H9 (cell line): ENCODE measurements at regions not wholly inside any gene's neighbourhood (a gene's known extent, or its start where the extent isn't known, plus 50 kb on each side); places are given as distances from the start of the nearest gene placed in this dataset.

Experiments used
- DNase-seq: peaks from one replicate; pipeline ENCODE4 v3.0.0-alpha.2; 2017
- H2AFZ ChIP-seq: one replicate; pipeline ENCODE4 v1.6.1; 2013; ENCODE audit warnings: mild to moderate bottlenecking, low read length, control low read depth, moderate library complexity
- H2AK5ac ChIP-seq: 2 replicates; pipeline ENCODE4 v1.6.1; 2013; ENCODE audit warnings: low read length, control low read depth, mixed read lengths; ENCODE audit not compliant: insufficient read length
- H2BK120ac ChIP-seq: one replicate; pipeline ENCODE4 v1.6.1; 2013; ENCODE audit warnings: low read depth, mild to moderate bottlenecking, low read length, control low read depth, inconsistent platforms; ENCODE audit not compliant: poor library complexity, severe bottlenecking
- H2BK12ac ChIP-seq: 2 replicates; pipeline ENCODE4 v1.6.1; 2013; ENCODE audit warnings: low read length, control low read depth, mixed read lengths, low read depth; ENCODE audit not compliant: insufficient read length
- H2BK15ac ChIP-seq: 2 replicates; pipeline ENCODE4 v1.6.1; 2013; ENCODE audit warnings: low read depth, low read length, control low read depth
- H2BK20ac ChIP-seq: one replicate; pipeline ENCODE4 v1.6.1; 2013; ENCODE audit warnings: low read depth, mild to moderate bottlenecking, low read length, control low read depth, inconsistent platforms; ENCODE audit not compliant: poor library complexity, severe bottlenecking
- H2BK5ac ChIP-seq: 2 replicates; pipeline ENCODE4 v1.6.1; 2013; ENCODE audit warnings: low read length, control low read depth, mixed read lengths; ENCODE audit not compliant: insufficient read length
- H3K14ac ChIP-seq: 2 replicates; pipeline ENCODE4 v1.6.1; 2013; ENCODE audit warnings: low read length, control low read depth; ENCODE audit not compliant: insufficient read depth
- H3K18ac ChIP-seq: 2 replicates; pipeline ENCODE4 v1.6.1; 2013; ENCODE audit warnings: low read depth, mild to moderate bottlenecking, mixed read lengths, low read length, control low read depth; ENCODE audit not compliant: insufficient read length
- H3K23ac ChIP-seq: 2 replicates; pipeline ENCODE4 v1.6.1; 2013; ENCODE audit warnings: low read length, control low read depth, mixed read lengths, low read depth; ENCODE audit not compliant: insufficient read length
- H3K23me2 ChIP-seq: 2 replicates; pipeline ENCODE4 v1.6.1; 2013; ENCODE audit warnings: low read depth, mild to moderate bottlenecking, mixed read lengths, low read length, control low read depth; ENCODE audit not compliant: insufficient read length, poor library complexity, severe bottlenecking
- H3K27ac ChIP-seq: 2 replicates; pipeline ENCODE4 v1.5.1; 2013; ENCODE audit warnings: low read length, control low read depth, mixed read lengths, low read depth; ENCODE audit not compliant: insufficient read length
- H3K27me3 ChIP-seq: 2 replicates; pipeline ENCODE4 v1.6.1; 2013; ENCODE audit warnings: low read length, control low read depth, inconsistent platforms; ENCODE audit not compliant: insufficient read depth
- H3K4ac ChIP-seq: 2 replicates; pipeline ENCODE4 v1.6.1; 2013; ENCODE audit warnings: low read depth, mild to moderate bottlenecking, control low read depth, inconsistent platforms, low read length, moderate library complexity
- H3K4me1 ChIP-seq: 2 replicates; pipeline ENCODE4 v1.6.1; 2013; ENCODE audit warnings: low read length, control low read depth, inconsistent platforms; ENCODE audit not compliant: insufficient read depth
- H3K4me2 ChIP-seq: 2 replicates; pipeline ENCODE4 v1.6.1; 2013; ENCODE audit warnings: low read length, control low read depth, mixed read lengths; ENCODE audit not compliant: insufficient read length, insufficient read depth
- H3K56ac ChIP-seq: 2 replicates; pipeline ENCODE4 v1.6.1; 2013; ENCODE audit warnings: low read depth, mild to moderate bottlenecking, mixed read lengths, low read length, control low read depth; ENCODE audit not compliant: insufficient read length
- H3K79me1 ChIP-seq: 2 replicates; pipeline ENCODE4 v1.6.1; 2013; ENCODE audit warnings: low read depth, mild to moderate bottlenecking, moderate library complexity, low read length, control low read depth, inconsistent platforms; ENCODE audit not compliant: insufficient read depth, poor library complexity, severe bottlenecking
- H3K79me2 ChIP-seq: 2 replicates; pipeline ENCODE4 v1.6.1; 2013; ENCODE audit warnings: low read length, control low read depth, inconsistent platforms; ENCODE audit not compliant: insufficient read depth
- H3K9ac ChIP-seq: 2 replicates; pipeline ENCODE4 v1.6.1; 2013; ENCODE audit warnings: low read length, control low read depth, mixed read lengths; ENCODE audit not compliant: insufficient read length; ENCODE audit errors: extremely low read depth
- H3K9me3 ChIP-seq: one replicate; pipeline ENCODE4 v1.6.1; 2013; ENCODE audit warnings: low read depth, low read length, inconsistent platforms; ENCODE audit not compliant: control insufficient read depth
- H3T11ph ChIP-seq: one replicate; pipeline ENCODE4 v1.6.1; 2013; ENCODE audit warnings: mild to moderate bottlenecking, low read length, control low read depth, inconsistent platforms
- H4K20me1 ChIP-seq: one replicate; pipeline ENCODE4 v1.6.1; 2013; ENCODE audit not compliant: control insufficient read depth, insufficient read length, insufficient read depth
- H4K5ac ChIP-seq: 2 replicates; pipeline ENCODE4 v1.6.1; 2013; ENCODE audit warnings: low read depth, mild to moderate bottlenecking, mixed read lengths, low read length, control low read depth; ENCODE audit not compliant: insufficient read length
- H4K8ac ChIP-seq: replicated peaks from 2 replicates; pipeline ENCODE4 v1.6.1; 2013; ENCODE audit warnings: low read length, control low read depth, mixed read lengths, low read depth; ENCODE audit not compliant: insufficient read length
- H4K91ac ChIP-seq: 2 replicates; pipeline ENCODE4 v1.6.1; 2013; ENCODE audit warnings: low read depth, mild to moderate bottlenecking, moderate library complexity, mixed read lengths, low read length, control low read depth; ENCODE audit not compliant: insufficient read length
- H3K27ac Mint-ChIP-seq, 3 experiments: 2 replicates in 2 of 3; 3 replicates in 1 of 3; pipeline ENCODE4 v1.8.0; 2020 to 2021; ENCODE audit warnings: mixed read lengths in 3 of 3, mild to moderate bottlenecking in 1 of 3, moderate library complexity in 1 of 3
- H3K27me3 Mint-ChIP-seq: 2 replicates; pipeline ENCODE4 v1.8.0; 2021; ENCODE audit warnings: low read depth, mild to moderate bottlenecking, moderate library complexity, mixed read lengths
- H3K36me3 Mint-ChIP-seq, 3 experiments: 2 replicates in 2 of 3; 3 replicates in 1 of 3; pipeline ENCODE4 v1.8.0; 2020 to 2021; ENCODE audit warnings: low read depth in 3 of 3, mixed read lengths in 3 of 3; ENCODE audit not compliant: insufficient read depth in 1 of 3
- H3K4me1 Mint-ChIP-seq, 2 experiments: 2 replicates each; pipeline ENCODE4 v1.8.0; 2020; ENCODE audit warnings: mixed read lengths in 2 of 2
- H3K4me3 Mint-ChIP-seq, 2 experiments: 2 replicates in 1 of 2; 3 replicates in 1 of 2; pipeline ENCODE4 v1.8.0; 2020 to 2021; ENCODE audit warnings: mild to moderate bottlenecking in 2 of 2, mixed read lengths in 2 of 2, moderate library complexity in 1 of 2
- H3K9me3 Mint-ChIP-seq, 2 experiments: 2 replicates in 1 of 2; 3 replicates in 1 of 2; pipeline ENCODE4 v1.8.0; 2020; ENCODE audit warnings: mild to moderate bottlenecking in 2 of 2, mixed read lengths in 2 of 2, moderate library complexity in 1 of 2
- CTCF ChIP-seq: fragments of 200-600 bp; sonication (generic); conservative IDR thresholded peaks from 3 replicates; pipeline ENCODE4 v1.8.0; 2021; ENCODE audit warnings: antibody characterized with exemption, mild to moderate bottlenecking
- WGBS: extraction: QIAGEN DNeasy Blood & Tissue Kit; methylation state at CpG from one replicate; pipeline ENCODE4 v1.1.7; 2013; ENCODE audit warnings: missing lambda C conversion rate, low lambda C conversion rate, mixed read lengths; ENCODE audit not compliant: insufficient read length; ENCODE audit errors: extremely low coverage; 5-methylcytosine and 5-hydroxymethylcytosine counted together

- Histone ChIP-seq H2BK20ac (no peak overlapping the region), H3K27me3 (no peaks in the 10 kb centered on the region), H3K79me2 (no peaks in the 10 kb centered on the region), H2BK15ac (no peak overlapping the region), H3T11ph (no peak overlapping the region), H3K18ac (no peak overlapping the region), H3K4ac (no peak overlapping the region), H3K79me1 (no peaks in the 10 kb centered on the region), H2BK120ac (no peak overlapping the region), H4K91ac (no peak overlapping the region), H3K9me3 (no peaks in the 10 kb centered on the region), H3K27ac (no peak overlapping the region), H3K23me2 (no peaks in the 10 kb centered on the region), H2BK12ac (no peak overlapping the region), H3K4me1 (no peaks in the 10 kb centered on the region), H4K20me1 (no peaks in the 10 kb centered on the region), H3K23ac (no peak overlapping the region), H2AFZ (no peak overlapping the region), H3K4me2 (no peak overlapping the region), H3K14ac (no peak overlapping the region), H2BK5ac (no peak overlapping the region), H4K8ac (no peak overlapping the region), H3K56ac (no peak overlapping the region), H2AK5ac (no peak overlapping the region), H4K5ac (no peak overlapping the region), H3K9ac (no peak overlapping the region)
- H3K9me3 Mint-ChIP-seq: no peaks in the 10 kb centered on the region
- no peak for DNase-seq
- no peak overlapping the region for H3K4me3 Mint-ChIP-seq
- H3K36me3 Mint-ChIP-seq: no peaks in the 10 kb centered on the region
- WGBS: no CpG with 5 or more reads among the region's 3 CpGs
- no peak for TF ChIP-seq CTCF
- H3K27ac Mint-ChIP-seq: no peak overlapping the region
- H3K27me3 Mint-ChIP-seq: no peaks in the 10 kb centered on the region; the same call in 1 of the 2 replicates
- H3K4me1 Mint-ChIP-seq: peaks cover 4 to 6% of the 10 kb centered on the region in 2 experiments
These were observed 56.3 kb downstream of the AGTR2 start for GRCh38 chrX:116226665-116227484.
